GM21367 (cell line): ENCODE measurements at regions not wholly inside any gene's neighbourhood (a gene's known extent, or its start where the extent isn't known, plus 50 kb on each side); places are given as distances from the start of the nearest gene placed in this dataset.

Source experiments
- ATAC-seq: cut with Tn5 transposase; IDR thresholded peaks from one replicate; pipeline ENCODE4 v1.9.1; 2021; ENCODE audit not compliant: unreplicated experiment

GRCh38 chrX:87727620-87728019, 210.0 kb downstream of the KLHL4 start:
- no peak for ATAC-seq

- ATAC-seq, result no peak
Observed at GRCh38 chrX:87728024-87728423, 210.4 kb downstream of the KLHL4 start.

- ATAC-seq, result no peak
Observed at GRCh38 chrX:87728459-87728858, 210.9 kb downstream of the KLHL4 start.

- ATAC-seq, result no peak
Observed at GRCh38 chrX:87732133-87732532, 214.5 kb downstream of the KLHL4 start.

GRCh38 chrX:87736576-87736975, 219.0 kb downstream of the KLHL4 start:
- no peak for ATAC-seq

GRCh38 chrX:87744391-87744790, 226.8 kb downstream of the KLHL4 start:
- ATAC-seq, result no peak

GRCh38 chrX:87755493-87755892, 237.9 kb downstream of the KLHL4 start:
- no peak for ATAC-seq

- no peak for ATAC-seq
Observed at GRCh38 chrX:87788976-87789375, 271.4 kb downstream of the KLHL4 start.

- no peak for ATAC-seq
Observed at GRCh38 chrX:87798039-87798438, 280.4 kb downstream of the KLHL4 start.

- no peak for ATAC-seq
Observed at GRCh38 chrX:87805829-87806490, 288.4 kb downstream of the KLHL4 start.

GRCh38 chrX:87808576-87809243, 291.1 kb downstream of the KLHL4 start:
- ATAC-seq, result no peak

GRCh38 chrX:87813566-87813965, 296.0 kb downstream of the KLHL4 start:
- no peak for ATAC-seq

GRCh38 chrX:87846956-87847355, 329.4 kb downstream of the KLHL4 start:
- no peak for ATAC-seq

GRCh38 chrX:87873347-87873941, 355.8 kb downstream of the KLHL4 start:
- ATAC-seq, result no peak

- no peak for ATAC-seq
Observed at GRCh38 chrX:87874043-87874442, 356.4 kb downstream of the KLHL4 start.

GRCh38 chrX:87878926-87879325, 361.3 kb downstream of the KLHL4 start:
- no peak for ATAC-seq

- ATAC-seq, result no peak
Observed at GRCh38 chrX:87890437-87890836, 372.8 kb downstream of the KLHL4 start.

GRCh38 chrX:87895421-87895820, 377.8 kb downstream of the KLHL4 start:
- no peak for ATAC-seq

GRCh38 chrX:87896057-87896456, 378.5 kb downstream of the KLHL4 start:
- ATAC-seq, result no peak

GRCh38 chrX:87900320-87900908, 382.8 kb downstream of the KLHL4 start:
- ATAC-seq, result peak; percentile 70

GRCh38 chrX:87901060-87901459, 383.5 kb downstream of the KLHL4 start:
- no peak for ATAC-seq

GRCh38 chrX:87914726-87915125, 397.1 kb downstream of the KLHL4 start:
- no peak for ATAC-seq
